Body of pancreas (tissue), 4 donors: ENCODE measurements at regions not wholly inside any gene's neighbourhood (a gene's known extent, or its start where the extent isn't known, plus 50 kb on each side); places are given as distances from the start of the nearest gene placed in this dataset.

ENCODE experiments used
- ATAC-seq: fragments of 150-250 bp; one replicate; pipeline ENCODE4 v1.9.1; 2016
- DNase-seq, 4 donors: peaks; one replicate each; pipeline ENCODE4 v3.0.0-alpha.2; 2019
- H3K27ac ChIP-seq, 4 donors: fragments of 200-600 bp; sonication (generic); 1 replicate in 3 of 4; 2 replicates in 1 of 4; pipeline versions ENCODE4 v1.5.1 to v1.6.1; 2016 to 2019; ENCODE audit warnings: mild to moderate bottlenecking in 1 of 4, mixed read lengths in 1 of 4, moderate library complexity in 1 of 4
- H3K27me3 ChIP-seq, 2 donors: fragments of 200-600 bp; sonication (generic); one replicate each; pipeline ENCODE4 v1.6.0; 2016; ENCODE audit warnings: mild to moderate bottlenecking in 1 of 2
- H3K36me3 ChIP-seq, 2 donors: fragments of 200-600 bp; sonication (generic); replicated peaks in 1 of 2; 2 replicates each; pipeline ENCODE4 v1.5.1; 2016; ENCODE audit warnings: low read depth in 2 of 2; ENCODE audit not compliant: insufficient read depth in 1 of 2
- H3K4me1 ChIP-seq: fragments of 200-600 bp; sonication (generic); one replicate; pipeline ENCODE4 v1.6.0; 2016
- H3K4me3 ChIP-seq, 2 donors: fragments of 200-600 bp; sonication (generic); 1 replicate in 1 of 2; 2 replicates in 1 of 2; pipeline ENCODE4 v1.5.1; 2016 to 2019
- H3K9me3 ChIP-seq, 3 donors: fragments of 200-600 bp; sonication (generic); 1 replicate in 2 of 3; 2 replicates in 1 of 3; pipeline ENCODE4 v1.5.1; 2016
- CTCF ChIP-seq, 7 experiments: fragments of 450-650 bp in 4 of 7; fragments of 200-600 bp in 3 of 7; sonication (generic) in 3 of 7; IDR thresholded peaks; one replicate each; pipeline ENCODE4 v1.5.1; 2016 to 2019; ENCODE audit warnings: antibody characterized with exemption in 7 of 7
- POLR2A ChIP-seq, 3 donors: fragments of 450-650 bp; IDR thresholded peaks; one replicate each; pipeline ENCODE4 v1.6.1; 2016; ENCODE audit warnings: antibody characterized with exemption in 3 of 3, mild to moderate bottlenecking in 2 of 3
- WGBS, 2 donors: methylation state at CpG; one replicate each; pipeline ENCODE4 v1.1.5; 2017; 5-methylcytosine and 5-hydroxymethylcytosine counted together
- intact Hi-C: fragments of 100-400 bp; cut with DNase I; formaldehyde crosslinking; loops from one replicate; pipeline ENCODE4 v1.15.1; 2023

GRCh38 chr15:70466305-70466704 is 297.1 kb downstream of the UACA start:
- WGBS, 2 donors: 52 to 71% methylated on average over 3 of the region's 3 CpGs
- no peak for DNase-seq
- intact Hi-C loops: no loop called here
- no peaks in the 10 kb centered on the region for H3K36me3 ChIP-seq
- H3K9me3 ChIP-seq: no peaks in the 10 kb centered on the region
- no peak overlapping the region for H3K4me3 ChIP-seq
- no peak for ATAC-seq
- H3K27ac ChIP-seq: no peak overlapping the region
- no peak for TF ChIP-seq CTCF (IDR thresholded peaks at IDR 0.05)
- TF ChIP-seq POLR2A (IDR thresholded peaks at IDR 0.05): no peak
- no peaks in the 10 kb centered on the region for H3K4me1 ChIP-seq
- H3K27me3 ChIP-seq: no peaks in the 10 kb centered on the region

GRCh38 chr15:70465812-70466211 is 297.5 kb downstream of the UACA start:
- no peak for ATAC-seq
- H3K4me3 ChIP-seq: no peak overlapping the region
- TF ChIP-seq POLR2A (IDR thresholded peaks at IDR 0.05): no peak
- no peak for TF ChIP-seq CTCF (IDR thresholded peaks at IDR 0.05)
- no peaks in the 10 kb centered on the region for H3K4me1 ChIP-seq
- no peak overlapping the region for H3K27ac ChIP-seq
- no peaks in the 10 kb centered on the region for H3K36me3 ChIP-seq
- DNase-seq: no peak
- no peaks in the 10 kb centered on the region for H3K9me3 ChIP-seq
- intact Hi-C loops: no loop called here
- no peaks in the 10 kb centered on the region for H3K27me3 ChIP-seq
- WGBS, 2 donors: 86% methylated on average over 4 of the region's 4 CpGs

GRCh38 chr15:70463453-70463834 is 299.9 kb downstream of the UACA start:
- H3K36me3 ChIP-seq: no peaks in the 10 kb centered on the region
- ATAC-seq (no peak), DNase-seq (no peak)
- no peaks in the 10 kb centered on the region for H3K9me3 ChIP-seq
- H3K4me1 ChIP-seq: no peaks in the 10 kb centered on the region
- intact Hi-C loops: no loop called here
- no peak overlapping the region for H3K27ac ChIP-seq
- H3K4me3 ChIP-seq: no peak overlapping the region
- 0% methylated on average over 1 of the region's 1 CpG for WGBS, 2 donors
- TF ChIP-seq CTCF (IDR thresholded peaks at IDR 0.05) (no peak), POLR2A (IDR thresholded peaks at IDR 0.05) (no peak)
- H3K27me3 ChIP-seq: no peaks in the 10 kb centered on the region

- intact Hi-C loops: no loop called here
- Histone ChIP-seq H3K9me3 (no peaks in the 10 kb centered on the region), H3K27me3 (no peaks in the 10 kb centered on the region), H3K4me1 (no peaks in the 10 kb centered on the region), H3K4me3 (no peak overlapping the region), H3K36me3 (no peaks in the 10 kb centered on the region), H3K27ac (no peak overlapping the region)
- 80 to 89% methylated on average over 1 of the region's 1 CpG for WGBS, 2 donors
- TF ChIP-seq CTCF (IDR thresholded peaks at IDR 0.05) (no peak), POLR2A (IDR thresholded peaks at IDR 0.05) (no peak)
- DNase-seq: no peak
- ATAC-seq: no peak
Observed at GRCh38 chr15:70461992-70462391, 301.4 kb downstream of the UACA start.

- no peak for ATAC-seq
- intact Hi-C loops: no loop called here
- DNase-seq: no peak
- H3K4me1 ChIP-seq: no peaks in the 10 kb centered on the region
- no peaks in the 10 kb centered on the region for H3K36me3 ChIP-seq
- no peaks in the 10 kb centered on the region for H3K27me3 ChIP-seq
- TF ChIP-seq POLR2A (IDR thresholded peaks at IDR 0.05) (no peak), CTCF (IDR thresholded peaks at IDR 0.05) (no peak)
- H3K9me3 ChIP-seq: no peaks in the 10 kb centered on the region
- 30 to 37% methylated on average over 1 of the region's 1 CpG for WGBS, 2 donors
- no peak overlapping the region for H3K27ac ChIP-seq
- H3K4me3 ChIP-seq: no peak overlapping the region
Observed at GRCh38 chr15:70461017-70461416, 302.3 kb downstream of the UACA start.
